Vagina (tissue), 2 donors: ENCODE measurements at regions not wholly inside any gene's neighbourhood (a gene's known extent, or its start where the extent isn't known, plus 50 kb on each side); places are given as distances from the start of the nearest gene placed in this dataset.

Experiments used
- CTCF ChIP-seq, 3 experiments: fragments of 450-650 bp in 2 of 3; fragments of 200-600 bp in 1 of 3; sonication (generic) in 1 of 3; IDR thresholded peaks; one replicate each; pipeline ENCODE4 v1.5.1; 2017 to 2019; ENCODE audit warnings: antibody characterized with exemption in 3 of 3, mild to moderate bottlenecking in 2 of 3, moderate library complexity in 2 of 3
- POLR2A ChIP-seq, 2 donors: fragments of 450-650 bp; IDR thresholded peaks; one replicate each; pipeline ENCODE4 v1.6.1; 2017; ENCODE audit warnings: antibody characterized with exemption in 2 of 2, mild to moderate bottlenecking in 2 of 2, moderate library complexity in 2 of 2
- POLR2AphosphoS5 ChIP-seq, 2 donors: sonication (generic); formaldehyde crosslinking; IDR thresholded peaks; one replicate each; pipeline ENCODE4 v1.9.0; 2017; ENCODE audit warnings: antibody characterized with exemption in 2 of 2, mild to moderate bottlenecking in 2 of 2, low read depth in 1 of 2; ENCODE audit not compliant: insufficient read depth in 1 of 2

GRCh38 chr2:144889348-144889747, 369.4 kb upstream of the ZEB2 start:
- TF ChIP-seq CTCF (IDR thresholded peaks at IDR 0.05) = no peak
- TF ChIP-seq POLR2A (IDR thresholded peaks at IDR 0.05) = no peak
- no peak for TF ChIP-seq POLR2AphosphoS5 (IDR thresholded peaks at IDR 0.05; ENCODE audit: insufficient read depth in 1 of 2, low read depth in 1 of 2)
